Prostate gland (tissue), 2 donors: ENCODE measurements at regions not wholly inside any gene's neighbourhood (a gene's known extent, or its start where the extent isn't known, plus 50 kb on each side); places are given as distances from the start of the nearest gene placed in this dataset.

ENCODE experiments used
- DNase-seq: peaks from one replicate; pipeline ENCODE4 v3.0.0-alpha.2; 2019; ENCODE audit warnings: low spot score
- H3K27ac ChIP-seq, 2 donors: fragments of 200-600 bp; sonication (generic); 2 replicates each; pipeline ENCODE4 v1.5.1; 2017 to 2019
- H3K27me3 ChIP-seq: fragments of 200-600 bp; sonication (generic); replicated peaks from 2 replicates; pipeline ENCODE4 v1.5.1; 2019; ENCODE audit not compliant: insufficient read depth
- H3K36me3 ChIP-seq, 2 donors: fragments of 200-600 bp; sonication (generic); 1 replicate in 1 of 2; 2 replicates in 1 of 2; pipeline versions ENCODE4 v1.5.1 to v1.8.1; 2017 to 2019
- H3K4me1 ChIP-seq: fragments of 200-600 bp; sonication (generic); replicated peaks from 2 replicates; pipeline ENCODE4 v1.5.1; 2019
- H3K4me3 ChIP-seq, 2 donors: fragments of 200-600 bp; sonication (generic); 2 replicates each; pipeline ENCODE4 v1.5.1; 2017 to 2019
- H3K9me3 ChIP-seq: fragments of 200-600 bp; sonication (generic); 2 replicates; pipeline ENCODE4 v1.5.1; 2017
- CTCF ChIP-seq, 4 experiments: fragments of 200-600 bp in 2 of 4; fragments of 450-650 bp in 2 of 4; sonication (generic) in 2 of 4; IDR thresholded peaks; 1 replicate in 3 of 4; 2 replicates in 1 of 4; pipeline ENCODE4 v1.5.1; 2016 to 2019; ENCODE audit warnings: antibody characterized with exemption in 4 of 4, mild to moderate bottlenecking in 2 of 4, moderate library complexity in 2 of 4
- POLR2A ChIP-seq: fragments of 450-650 bp; IDR thresholded peaks from one replicate; pipeline ENCODE4 v1.6.1; 2016; ENCODE audit warnings: antibody characterized with exemption, mild to moderate bottlenecking
- POLR2AphosphoS5 ChIP-seq: sonication (generic); formaldehyde crosslinking; IDR thresholded peaks from one replicate; pipeline ENCODE4 v1.6.1; 2017; ENCODE audit warnings: antibody characterized with exemption
- WGBS: methylation state at CpG from one replicate; pipeline ENCODE4 v1.1.5; 2018; 5-methylcytosine and 5-hydroxymethylcytosine counted together
- intact Hi-C: fragments of 100-400 bp; cut with DNase I; formaldehyde crosslinking; loops from one replicate; pipeline ENCODE4 v1.14.2; 2022

GRCh38 chr6:120211955-120212792 lies 862.6 kb upstream of the MAN1A1 start:
- Histone ChIP-seq H3K4me3 (no peak overlapping the region), H3K4me1 (no peaks in the 10 kb centered on the region), H3K36me3 (no peaks in the 10 kb centered on the region), H3K27me3 (no peaks in the 10 kb centered on the region), H3K27ac (no peak overlapping the region), H3K9me3 (no peaks in the 10 kb centered on the region)
- no peak for DNase-seq
- intact Hi-C loops, result no loop called here
- 36% methylated on average over 4 of the region's 4 CpGs for WGBS
- no peak for TF ChIP-seq CTCF (IDR thresholded peaks at IDR 0.05)
- TF ChIP-seq POLR2AphosphoS5, result no peak
- TF ChIP-seq POLR2A, result no peak

DNA sequence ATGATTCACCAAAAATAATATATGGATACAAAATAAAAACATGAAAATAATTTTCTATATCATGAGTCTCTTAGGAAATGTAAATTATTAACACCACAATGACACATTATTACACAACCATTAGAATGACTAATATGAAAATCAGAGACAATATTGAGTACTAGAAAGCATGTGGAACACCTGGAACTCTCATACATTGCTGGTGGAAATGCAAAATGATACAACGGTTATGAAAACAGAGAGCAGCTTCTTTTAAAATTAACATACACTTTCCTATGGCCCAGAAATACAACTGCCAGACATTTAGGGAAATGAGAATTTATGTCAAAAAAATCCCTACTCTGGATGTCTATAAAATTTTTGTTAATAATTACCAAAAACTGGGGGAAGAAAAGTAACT lies 853.3 kb upstream of the MAN1A1 start:
- no peaks in the 10 kb centered on the region for H3K4me1 ChIP-seq
- no peaks in the 10 kb centered on the region for H3K27me3 ChIP-seq
- whole genome bisulfite sequencing, result 94% methylated on average over 1 of the region's 1 CpG
- DNase-seq, result no peak
- intact Hi-C loops, result no loop called here
- no peaks in the 10 kb centered on the region for H3K36me3 ChIP-seq
- TF ChIP-seq CTCF (IDR thresholded peaks at IDR 0.05), result no peak
- TF ChIP-seq POLR2AphosphoS5, result no peak
- TF ChIP-seq POLR2A, result no peak
- H3K27ac ChIP-seq, result no peak overlapping the region
- no peaks in the 10 kb centered on the region for H3K9me3 ChIP-seq
- H3K4me3 ChIP-seq, result no peak overlapping the region

- Histone ChIP-seq H3K27ac (no peak overlapping the region), H3K4me3 (no peak overlapping the region), H3K4me1 (no peaks in the 10 kb centered on the region), H3K27me3 (no peaks in the 10 kb centered on the region), H3K36me3 (no peaks in the 10 kb centered on the region), H3K9me3 (no peaks in the 10 kb centered on the region)
- intact Hi-C loops, result no loop called here
- DNase-seq, result no peak
- 54% methylated on average over 2 of the region's 2 CpGs for WGBS
- TF ChIP-seq POLR2AphosphoS5 (no peak), POLR2A (no peak), CTCF (IDR thresholded peaks at IDR 0.05) (no peak)
Observed at GRCh38 chr6:120200853-120201252, 851.3 kb upstream of the MAN1A1 start.

- intact Hi-C loops, result no loop called here
- H3K4me1 ChIP-seq, result no peaks in the 10 kb centered on the region
- TF ChIP-seq POLR2AphosphoS5 (no peak), POLR2A (no peak), CTCF (IDR thresholded peaks at IDR 0.05) (no peak)
Observed at GRCh38 chr6:120198033-120198432, 848.5 kb upstream of the MAN1A1 start.

DNA sequence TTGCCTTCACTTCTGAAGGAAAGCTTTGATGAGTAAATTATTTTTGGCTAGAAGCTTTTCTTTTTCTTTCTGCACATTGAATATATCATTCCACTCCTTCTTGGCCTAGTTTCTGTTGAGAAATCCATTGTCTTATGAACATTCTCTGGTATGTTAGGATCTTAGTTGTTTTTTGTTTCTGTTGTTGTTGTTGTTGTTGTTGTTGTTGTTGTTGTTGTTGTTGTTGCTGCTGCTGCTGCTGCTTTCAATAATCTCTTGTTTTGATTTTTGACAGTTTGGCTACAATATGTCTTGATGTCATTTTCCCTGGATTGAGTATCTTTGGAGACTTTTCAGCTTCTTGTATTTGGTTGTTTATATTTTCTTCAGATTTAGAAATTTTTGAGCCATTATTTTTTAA lies 836.5 kb upstream of the MAN1A1 start:
- no peak for DNase-seq
- TF ChIP-seq POLR2AphosphoS5 (no peak), POLR2A (no peak), CTCF (IDR thresholded peaks at IDR 0.05) (no peak)
- Histone ChIP-seq H3K36me3 (no peaks in the 10 kb centered on the region), H3K27me3 (no peaks in the 10 kb centered on the region), H3K4me3 (no peak overlapping the region), H3K27ac (no peak overlapping the region), H3K4me1 (no peaks in the 10 kb centered on the region), H3K9me3 (no peaks in the 10 kb centered on the region)
- intact Hi-C loops, result no loop called here

More at GRCh38 chr6:120198033-120198432, 848.5 kb upstream of the MAN1A1 start:
- Histone ChIP-seq H3K27ac (no peak overlapping the region), H3K4me3 (no peak overlapping the region), H3K27me3 (no peaks in the 10 kb centered on the region), H3K36me3 (no peaks in the 10 kb centered on the region), H3K9me3 (no peaks in the 10 kb centered on the region)
- DNase-seq, result no peak
